Panc1 (cell line): ENCODE measurements at regions not wholly inside any gene's neighbourhood (a gene's known extent, or its start where the extent isn't known, plus 50 kb on each side); places are given as distances from the start of the nearest gene placed in this dataset.

Experiments
- POLR2AphosphoS5 ChIP-seq: IDR thresholded peaks from 2 replicates; pipeline ENCODE4 v1.6.1; 2012; ENCODE audit warnings: mild to moderate bottlenecking, low read depth, low read length, moderate library complexity
- TCF7L2 ChIP-seq: IDR thresholded peaks from 2 replicates; pipeline ENCODE4 v1.6.1; 2011; ENCODE audit warnings: mild to moderate bottlenecking, low read depth, low read length, inconsistent platforms
- TF ChIP-seq, protein P1 (sequence below): fragments of 450-650 bp; IDR thresholded peaks from 2 replicates; pipeline ENCODE4 v1.5.1; 2017; ENCODE audit warnings: mild to moderate bottlenecking
- TF ChIP-seq, protein P2 (sequence below), 2 experiments: IDR thresholded peaks; 2 replicates each; pipeline ENCODE4 v1.6.1; 2011 to 2012; ENCODE audit warnings: low read depth in 2 of 2, control low read depth in 1 of 2, low read length in 1 of 2, mild to moderate bottlenecking in 1 of 2, moderate library complexity in 1 of 2; ENCODE audit not compliant: insufficient read depth in 1 of 2

DNA sequence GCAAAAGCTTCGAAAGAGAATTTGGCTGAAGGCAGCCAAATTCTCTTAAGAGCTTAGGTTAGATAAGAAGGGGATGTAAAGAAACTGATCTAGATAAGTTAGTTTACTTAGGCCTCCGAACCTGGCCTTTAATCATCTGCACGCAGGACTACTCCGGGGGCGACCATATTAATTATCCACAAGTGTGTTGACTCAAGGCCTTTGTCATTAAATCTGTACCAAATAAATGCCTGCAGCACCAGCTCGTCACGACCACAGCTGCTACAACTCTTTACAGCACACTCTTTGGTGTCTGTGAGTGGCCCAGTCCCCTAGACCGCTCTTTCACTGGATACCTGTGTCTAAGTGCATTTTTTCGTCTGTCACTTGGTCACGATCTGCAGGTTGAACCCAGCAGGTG is 69.8 kb upstream of the LSM8 start:
- TF ChIP-seq, protein P1, sequence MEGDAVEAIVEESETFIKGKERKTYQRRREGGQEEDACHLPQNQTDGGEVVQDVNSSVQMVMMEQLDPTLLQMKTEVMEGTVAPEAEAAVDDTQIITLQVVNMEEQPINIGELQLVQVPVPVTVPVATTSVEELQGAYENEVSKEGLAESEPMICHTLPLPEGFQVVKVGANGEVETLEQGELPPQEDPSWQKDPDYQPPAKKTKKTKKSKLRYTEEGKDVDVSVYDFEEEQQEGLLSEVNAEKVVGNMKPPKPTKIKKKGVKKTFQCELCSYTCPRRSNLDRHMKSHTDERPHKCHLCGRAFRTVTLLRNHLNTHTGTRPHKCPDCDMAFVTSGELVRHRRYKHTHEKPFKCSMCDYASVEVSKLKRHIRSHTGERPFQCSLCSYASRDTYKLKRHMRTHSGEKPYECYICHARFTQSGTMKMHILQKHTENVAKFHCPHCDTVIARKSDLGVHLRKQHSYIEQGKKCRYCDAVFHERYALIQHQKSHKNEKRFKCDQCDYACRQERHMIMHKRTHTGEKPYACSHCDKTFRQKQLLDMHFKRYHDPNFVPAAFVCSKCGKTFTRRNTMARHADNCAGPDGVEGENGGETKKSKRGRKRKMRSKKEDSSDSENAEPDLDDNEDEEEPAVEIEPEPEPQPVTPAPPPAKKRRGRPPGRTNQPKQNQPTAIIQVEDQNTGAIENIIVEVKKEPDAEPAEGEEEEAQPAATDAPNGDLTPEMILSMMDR = no peak
- TF ChIP-seq POLR2AphosphoS5 = no peak
- no peak for TF ChIP-seq TCF7L2
- TF ChIP-seq, protein P2, sequence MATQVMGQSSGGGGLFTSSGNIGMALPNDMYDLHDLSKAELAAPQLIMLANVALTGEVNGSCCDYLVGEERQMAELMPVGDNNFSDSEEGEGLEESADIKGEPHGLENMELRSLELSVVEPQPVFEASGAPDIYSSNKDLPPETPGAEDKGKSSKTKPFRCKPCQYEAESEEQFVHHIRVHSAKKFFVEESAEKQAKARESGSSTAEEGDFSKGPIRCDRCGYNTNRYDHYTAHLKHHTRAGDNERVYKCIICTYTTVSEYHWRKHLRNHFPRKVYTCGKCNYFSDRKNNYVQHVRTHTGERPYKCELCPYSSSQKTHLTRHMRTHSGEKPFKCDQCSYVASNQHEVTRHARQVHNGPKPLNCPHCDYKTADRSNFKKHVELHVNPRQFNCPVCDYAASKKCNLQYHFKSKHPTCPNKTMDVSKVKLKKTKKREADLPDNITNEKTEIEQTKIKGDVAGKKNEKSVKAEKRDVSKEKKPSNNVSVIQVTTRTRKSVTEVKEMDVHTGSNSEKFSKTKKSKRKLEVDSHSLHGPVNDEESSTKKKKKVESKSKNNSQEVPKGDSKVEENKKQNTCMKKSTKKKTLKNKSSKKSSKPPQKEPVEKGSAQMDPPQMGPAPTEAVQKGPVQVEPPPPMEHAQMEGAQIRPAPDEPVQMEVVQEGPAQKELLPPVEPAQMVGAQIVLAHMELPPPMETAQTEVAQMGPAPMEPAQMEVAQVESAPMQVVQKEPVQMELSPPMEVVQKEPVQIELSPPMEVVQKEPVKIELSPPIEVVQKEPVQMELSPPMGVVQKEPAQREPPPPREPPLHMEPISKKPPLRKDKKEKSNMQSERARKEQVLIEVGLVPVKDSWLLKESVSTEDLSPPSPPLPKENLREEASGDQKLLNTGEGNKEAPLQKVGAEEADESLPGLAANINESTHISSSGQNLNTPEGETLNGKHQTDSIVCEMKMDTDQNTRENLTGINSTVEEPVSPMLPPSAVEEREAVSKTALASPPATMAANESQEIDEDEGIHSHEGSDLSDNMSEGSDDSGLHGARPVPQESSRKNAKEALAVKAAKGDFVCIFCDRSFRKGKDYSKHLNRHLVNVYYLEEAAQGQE (IDR thresholded peaks at IDR 0.05; ENCODE audit: insufficient read depth in 1 of 2, low read depth in 2 of 2, low read length in 1 of 2) = no peak
